Midbrain (tissue), 1 donor: ENCODE measurements at regions not wholly inside any gene's neighbourhood (a gene's known extent, or its start where the extent isn't known, plus 50 kb on each side); places are given as distances from the start of the nearest gene placed in this dataset.

ENCODE experiments used
- DNase-seq: peaks from one replicate; lab custom pipeline; 2025; lab: John Stamatoyannopoulos, UW

GRCh38 chr3:101084404-101084803 is 91.2 kb upstream of the ABI3BP start:
- no peak for DNase-seq

GRCh38 chr3:101081999-101082398 is 88.8 kb upstream of the ABI3BP start:
- no peak for DNase-seq

- no peak for DNase-seq
These were observed 88.2 kb upstream of the ABI3BP start for GRCh38 chr3:101081446-101081845.

GRCh38 chr3:101077361-101078011 is 84.3 kb upstream of the ABI3BP start:
- DNase-seq, result peak; percentile 47

GRCh38 chr3:101074518-101074917 is 81.3 kb upstream of the ABI3BP start:
- DNase-seq, result no peak

GRCh38 chr3:101072300-101072699 is 79.1 kb upstream of the ABI3BP start:
- DNase-seq, result no peak

- no peak for DNase-seq
These were observed 77.5 kb upstream of the ABI3BP start for GRCh38 chr3:101070799-101071121.

GRCh38 chr3:101069901-101070798 is 76.9 kb upstream of the ABI3BP start:
- DNase-seq, result no peak

GRCh38 chr3:101068876-101069606 is 75.8 kb upstream of the ABI3BP start:
- no peak for DNase-seq

- DNase-seq, result no peak
These were observed 73.5 kb upstream of the ABI3BP start for GRCh38 chr3:101066711-101067129.

GRCh38 chr3:101065962-101066361 is 72.7 kb upstream of the ABI3BP start:
- DNase-seq, result no peak

GRCh38 chr3:101063401-101063800 is 70.2 kb upstream of the ABI3BP start:
- DNase-seq, result no peak

GRCh38 chr3:101061312-101061711 is 68.1 kb upstream of the ABI3BP start:
- DNase-seq, result no peak

- DNase-seq, result no peak
These were observed 57.6 kb upstream of the ABI3BP start for GRCh38 chr3:101050866-101051265.

GRCh38 chr3:101050046-101050445 is 56.8 kb upstream of the ABI3BP start:
- DNase-seq, result no peak

GRCh38 chr3:101049532-101049931 is 56.3 kb upstream of the ABI3BP start:
- no peak for DNase-seq

- no peak for DNase-seq
These were observed 50.5 kb upstream of the ABI3BP start for GRCh38 chr3:101043687-101044078.

GRCh38 chr3:101042996-101043686 is 49.9 kb upstream of the ABI3BP start:
- DNase-seq, result no peak
